HepG2 (cell line): ENCODE measurements at regions not wholly inside any gene's neighbourhood (a gene's known extent, or its start where the extent isn't known, plus 50 kb on each side); places are given as distances from the start of the nearest gene placed in this dataset.

ENCODE experiments used
- ATAC-seq: fragments of 200-7000 bp; cut with Tn5 transposase; 3 replicates; pipeline ENCODE4 v1.9.1; 2020; ENCODE audit warnings: mild to moderate bottlenecking, moderate library complexity
- BruUV-seq: library from RNA; stranded (reverse); fragments of 400-500 nt; replicated peaks from 2 replicates; lab custom pipeline; 2021; lab: Mats Ljungman, UMichigan
- CTCF ChIA-PET: fragments of 300-600 bp; formaldehyde crosslinking; extraction: SDS; loops from one replicate; lab custom pipeline; 2021; ENCODE audit warnings: low total read pairs, inconsistent platforms, low intra/inter-chr PET ratio; lab: Yijun Ruan, JAX
- POLR2A ChIA-PET: fragments of 350-600 bp; sonication (Branson Sonifier 250); formaldehyde crosslinking; loops from one replicate; lab custom pipeline; 2020; ENCODE audit warnings: antibody characterized with exemption, inconsistent platforms; lab: Yijun Ruan, JAX
- DNase-seq: peaks from one replicate; pipeline ENCODE4 v3.0.0-alpha.2; 2015; ENCODE audit warnings: low spot score
- FAIRE-seq: peaks from 3 replicates; lab custom pipeline; 2011; peaks lifted over from hg19 to GRCh38; lab: Jason Lieb, UNC
- H2AFZ ChIP-seq: one replicate; pipeline ENCODE4 v1.6.1; 2011; ENCODE audit warnings: low read length, inconsistent platforms
- H3K27ac ChIP-seq: fragments of 300-600 bp; 3 replicates; pipeline ENCODE4 v1.8.0; 2011; ENCODE audit warnings: mixed run types, mild to moderate bottlenecking, mixed read lengths, low read length, inconsistent platforms; ENCODE audit not compliant: insufficient read depth; ENCODE audit errors: extremely low read length
- H3K27me3 ChIP-seq, 2 experiments: fragments of 200-600 bp in 1 of 2; 2 replicates in 1 of 2; 3 replicates in 1 of 2; pipeline versions ENCODE4 v1.6.0 to v1.8.0; 2011; ENCODE audit warnings: low read length in 2 of 2, mild to moderate bottlenecking in 2 of 2, moderate library complexity in 2 of 2, inconsistent platforms in 1 of 2; ENCODE audit not compliant: insufficient read depth in 2 of 2, control insufficient read depth in 1 of 2
- H3K36me3 ChIP-seq, 2 experiments: fragments of 200-600 bp in 1 of 2; replicated peaks in 1 of 2; 2 replicates in 1 of 2; 3 replicates in 1 of 2; pipeline versions ENCODE4 v1.5.1 to v1.8.0; 2011; ENCODE audit warnings: low read length in 2 of 2, inconsistent platforms in 1 of 2; ENCODE audit not compliant: insufficient read depth in 2 of 2, control insufficient read depth in 1 of 2
- H3K4me1 ChIP-seq: 2 replicates; pipeline ENCODE4 v1.5.1; 2012; ENCODE audit warnings: low read length, inconsistent platforms; ENCODE audit not compliant: insufficient read depth
- H3K4me2 ChIP-seq: 2 replicates; pipeline ENCODE4 v1.6.0; 2011; ENCODE audit warnings: low read depth, low read length, inconsistent platforms
- H3K4me3 ChIP-seq, 3 experiments: fragments of 200-600 bp in 1 of 3; sonication (generic), shearing (Covaris generic) in 1 of 3; replicated peaks in 1 of 3; 2 replicates each; pipeline ENCODE4 v1.5.1; 2011 to 2016; ENCODE audit warnings: low read length in 3 of 3, inconsistent platforms in 2 of 3, low read depth in 2 of 3, mild to moderate bottlenecking in 2 of 3, control low read depth in 1 of 3, mixed read lengths in 1 of 3; ENCODE audit not compliant: insufficient read depth in 1 of 3
- H3K79me2 ChIP-seq: one replicate; pipeline ENCODE4 v1.6.1; 2011; ENCODE audit warnings: low read length, inconsistent platforms; ENCODE audit not compliant: insufficient read depth
- H3K9ac ChIP-seq: 2 replicates; pipeline ENCODE4 v1.6.0; 2011; ENCODE audit warnings: mild to moderate bottlenecking, low read depth, low read length, inconsistent platforms; ENCODE audit not compliant: insufficient read depth
- H3K9me3 ChIP-seq: 2 replicates; pipeline ENCODE4 v1.5.1; 2012; ENCODE audit warnings: mild to moderate bottlenecking, low read length
- H4K20me1 ChIP-seq: 2 replicates; pipeline ENCODE4 v1.6.0; 2011; ENCODE audit warnings: inconsistent platforms, mild to moderate bottlenecking, low read length, moderate library complexity; ENCODE audit not compliant: insufficient read depth
- SRF ChIP-seq: IDR thresholded peaks from 2 replicates; pipeline ENCODE4 v1.6.1; 2011; ENCODE audit warnings: mild to moderate bottlenecking, low read depth, low read length, moderate library complexity
- U2AF2 ChIP-seq: fragments of 200-400 bp; formaldehyde crosslinking; IDR thresholded peaks from 2 replicates; pipeline ENCODE4 v1.6.1; 2017; ENCODE audit warnings: low read depth, mild to moderate bottlenecking, low read length
- ZBTB7B ChIP-seq: sonication (generic); formaldehyde crosslinking; IDR thresholded peaks from 2 replicates; pipeline ENCODE4 v1.4.0; 2020; ENCODE audit warnings: missing genetic modification reagents
- ZFP37 ChIP-seq: sonication (generic); formaldehyde crosslinking; IDR thresholded peaks from 2 replicates; pipeline ENCODE4 v1.4.0; 2020; ENCODE audit warnings: missing genetic modification reagents, borderline replicate concordance
- ZNF230 ChIP-seq: sonication (generic); formaldehyde crosslinking; IDR thresholded peaks from 2 replicates; pipeline ENCODE4 v1.4.0; 2020; ENCODE audit warnings: mild to moderate bottlenecking, missing genetic modification reagents
- ZNF264 ChIP-seq: sonication (generic); formaldehyde crosslinking; IDR thresholded peaks from 2 replicates; pipeline ENCODE4 v1.4.0; 2020; ENCODE audit warnings: missing genetic modification reagents
- WGBS: methylation state at CpG from one replicate; pipeline ENCODE4 v1.1.6; 2017; ENCODE audit warnings: low lambda C conversion rate; 5-methylcytosine and 5-hydroxymethylcytosine counted together
- in situ Hi-C: cut with HindIII; loops from 2 replicates; pipeline ENCODE4 v1.10.0; 2017; ENCODE audit warnings: low pct_unique_long_range_greater_than_20kb; ENCODE audit not compliant: extremely low pct_ligation_motif_present
- intact Hi-C: fragments of 100-400 bp; cut with micrococcal nuclease; formaldehyde crosslinking; loops from one replicate; pipeline ENCODE4 v1.10.0; 2022; ENCODE audit not compliant: unreplicated experiment
- TF ChIP-seq, protein P1 (sequence below): IDR thresholded peaks from 2 replicates; pipeline ENCODE4 v1.6.1; 2016; ENCODE audit warnings: missing compliant biosample characterization, missing genetic modification reagents, borderline replicate concordance
- TF ChIP-seq, protein P2 (sequence below): sonication (generic); formaldehyde crosslinking; IDR thresholded peaks from one replicate; pipeline ENCODE4 v1.5.1; 2020; ENCODE audit warnings: mild to moderate bottlenecking, missing genetic modification reagents; ENCODE audit errors: not compliant biosample characterization
- TF ChIP-seq, protein P3 (sequence below): sonication (generic); formaldehyde crosslinking; IDR thresholded peaks from 2 replicates; pipeline ENCODE4 v1.4.0; 2020; ENCODE audit warnings: mild to moderate bottlenecking, missing genetic modification reagents
- TF ChIP-seq, protein P4 (sequence below): sonication (generic); formaldehyde crosslinking; IDR thresholded peaks from 2 replicates; pipeline ENCODE4 v1.5.0; 2020; ENCODE audit warnings: missing genetic modification reagents

DNA sequence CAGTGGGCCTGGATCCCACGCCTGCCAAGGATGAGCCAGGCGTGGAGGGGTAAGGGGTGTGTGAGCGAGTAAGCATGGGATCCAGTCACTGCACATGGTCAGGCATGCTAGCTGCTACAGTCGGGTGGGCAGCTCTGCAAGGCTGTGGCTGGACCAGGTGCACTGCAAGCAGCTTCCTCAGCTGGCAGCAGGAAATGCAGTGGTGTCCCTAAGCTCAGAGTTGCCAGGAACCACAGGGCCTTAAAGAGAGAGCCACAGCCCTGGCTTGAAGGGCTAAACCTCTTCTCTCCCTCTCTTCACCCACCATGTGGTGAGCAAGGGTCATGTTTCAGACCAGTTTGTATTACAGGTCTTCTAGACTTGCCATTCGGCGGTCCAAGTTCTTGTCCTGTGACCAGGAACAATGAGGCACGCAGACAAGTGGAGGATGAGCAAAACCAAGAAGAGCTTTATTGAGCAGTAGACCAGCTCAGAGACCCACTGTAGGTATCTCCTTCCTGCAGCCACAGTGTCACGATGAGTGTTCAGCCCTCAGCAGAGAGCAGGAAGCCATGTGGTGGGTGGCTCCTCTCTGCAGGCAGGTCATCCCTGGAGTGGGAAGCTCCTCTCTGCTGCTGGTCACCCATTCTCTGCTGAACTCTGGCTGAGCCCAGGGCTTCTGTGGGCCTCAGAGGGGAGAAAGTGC lies 511.9 kb downstream of the PYDC2 start:
- BruUV-seq, result no TSS peak
- DNase-seq (no peak), ATAC-seq (no peak), FAIRE-seq (no peak)
- no peak overlapping the region for H3K4me3 ChIP-seq
- no peaks in the 10 kb centered on the region for H3K36me3 ChIP-seq
- ChIA-PET CTCF (no interaction called here), POLR2A (no interaction called here)
- no peak overlapping the region for H3K9ac ChIP-seq
- no peak overlapping the region for H2AFZ ChIP-seq
- in situ Hi-C loops, result no loop called here
- H3K27ac ChIP-seq, result no peak overlapping the region
- no peaks in the 10 kb centered on the region for H3K79me2 ChIP-seq
- intact Hi-C loops, result no loop called here
- H4K20me1 ChIP-seq, result no peaks in the 10 kb centered on the region
- 67% methylated on average over 3 of the region's 8 CpGs for WGBS
- peaks cover 21% of the 10 kb centered on the region for H3K9me3 ChIP-seq
- no peaks in the 10 kb centered on the region for H3K4me1 ChIP-seq
- TF ChIP-seq U2AF2, result no peak
- TF ChIP-seq, protein P1, sequence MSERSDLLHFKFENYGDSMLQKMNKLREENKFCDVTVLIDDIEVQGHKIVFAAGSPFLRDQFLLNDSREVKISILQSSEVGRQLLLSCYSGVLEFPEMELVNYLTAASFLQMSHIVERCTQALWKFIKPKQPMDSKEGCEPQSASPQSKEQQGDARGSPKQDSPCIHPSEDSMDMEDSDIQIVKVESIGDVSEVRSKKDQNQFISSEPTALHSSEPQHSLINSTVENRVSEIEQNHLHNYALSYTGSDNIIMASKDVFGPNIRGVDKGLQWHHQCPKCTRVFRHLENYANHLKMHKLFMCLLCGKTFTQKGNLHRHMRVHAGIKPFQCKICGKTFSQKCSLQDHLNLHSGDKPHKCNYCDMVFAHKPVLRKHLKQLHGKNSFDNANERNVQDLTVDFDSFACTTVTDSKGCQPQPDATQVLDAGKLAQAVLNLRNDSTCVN (CRISPR knock-in tag), result no peak
- no peak for TF ChIP-seq ZNF230 (CRISPR knock-in tag)
- TF ChIP-seq ZNF264 (CRISPR knock-in tag), result no peak
- no peak for TF ChIP-seq SRF
- TF ChIP-seq, protein P2, sequence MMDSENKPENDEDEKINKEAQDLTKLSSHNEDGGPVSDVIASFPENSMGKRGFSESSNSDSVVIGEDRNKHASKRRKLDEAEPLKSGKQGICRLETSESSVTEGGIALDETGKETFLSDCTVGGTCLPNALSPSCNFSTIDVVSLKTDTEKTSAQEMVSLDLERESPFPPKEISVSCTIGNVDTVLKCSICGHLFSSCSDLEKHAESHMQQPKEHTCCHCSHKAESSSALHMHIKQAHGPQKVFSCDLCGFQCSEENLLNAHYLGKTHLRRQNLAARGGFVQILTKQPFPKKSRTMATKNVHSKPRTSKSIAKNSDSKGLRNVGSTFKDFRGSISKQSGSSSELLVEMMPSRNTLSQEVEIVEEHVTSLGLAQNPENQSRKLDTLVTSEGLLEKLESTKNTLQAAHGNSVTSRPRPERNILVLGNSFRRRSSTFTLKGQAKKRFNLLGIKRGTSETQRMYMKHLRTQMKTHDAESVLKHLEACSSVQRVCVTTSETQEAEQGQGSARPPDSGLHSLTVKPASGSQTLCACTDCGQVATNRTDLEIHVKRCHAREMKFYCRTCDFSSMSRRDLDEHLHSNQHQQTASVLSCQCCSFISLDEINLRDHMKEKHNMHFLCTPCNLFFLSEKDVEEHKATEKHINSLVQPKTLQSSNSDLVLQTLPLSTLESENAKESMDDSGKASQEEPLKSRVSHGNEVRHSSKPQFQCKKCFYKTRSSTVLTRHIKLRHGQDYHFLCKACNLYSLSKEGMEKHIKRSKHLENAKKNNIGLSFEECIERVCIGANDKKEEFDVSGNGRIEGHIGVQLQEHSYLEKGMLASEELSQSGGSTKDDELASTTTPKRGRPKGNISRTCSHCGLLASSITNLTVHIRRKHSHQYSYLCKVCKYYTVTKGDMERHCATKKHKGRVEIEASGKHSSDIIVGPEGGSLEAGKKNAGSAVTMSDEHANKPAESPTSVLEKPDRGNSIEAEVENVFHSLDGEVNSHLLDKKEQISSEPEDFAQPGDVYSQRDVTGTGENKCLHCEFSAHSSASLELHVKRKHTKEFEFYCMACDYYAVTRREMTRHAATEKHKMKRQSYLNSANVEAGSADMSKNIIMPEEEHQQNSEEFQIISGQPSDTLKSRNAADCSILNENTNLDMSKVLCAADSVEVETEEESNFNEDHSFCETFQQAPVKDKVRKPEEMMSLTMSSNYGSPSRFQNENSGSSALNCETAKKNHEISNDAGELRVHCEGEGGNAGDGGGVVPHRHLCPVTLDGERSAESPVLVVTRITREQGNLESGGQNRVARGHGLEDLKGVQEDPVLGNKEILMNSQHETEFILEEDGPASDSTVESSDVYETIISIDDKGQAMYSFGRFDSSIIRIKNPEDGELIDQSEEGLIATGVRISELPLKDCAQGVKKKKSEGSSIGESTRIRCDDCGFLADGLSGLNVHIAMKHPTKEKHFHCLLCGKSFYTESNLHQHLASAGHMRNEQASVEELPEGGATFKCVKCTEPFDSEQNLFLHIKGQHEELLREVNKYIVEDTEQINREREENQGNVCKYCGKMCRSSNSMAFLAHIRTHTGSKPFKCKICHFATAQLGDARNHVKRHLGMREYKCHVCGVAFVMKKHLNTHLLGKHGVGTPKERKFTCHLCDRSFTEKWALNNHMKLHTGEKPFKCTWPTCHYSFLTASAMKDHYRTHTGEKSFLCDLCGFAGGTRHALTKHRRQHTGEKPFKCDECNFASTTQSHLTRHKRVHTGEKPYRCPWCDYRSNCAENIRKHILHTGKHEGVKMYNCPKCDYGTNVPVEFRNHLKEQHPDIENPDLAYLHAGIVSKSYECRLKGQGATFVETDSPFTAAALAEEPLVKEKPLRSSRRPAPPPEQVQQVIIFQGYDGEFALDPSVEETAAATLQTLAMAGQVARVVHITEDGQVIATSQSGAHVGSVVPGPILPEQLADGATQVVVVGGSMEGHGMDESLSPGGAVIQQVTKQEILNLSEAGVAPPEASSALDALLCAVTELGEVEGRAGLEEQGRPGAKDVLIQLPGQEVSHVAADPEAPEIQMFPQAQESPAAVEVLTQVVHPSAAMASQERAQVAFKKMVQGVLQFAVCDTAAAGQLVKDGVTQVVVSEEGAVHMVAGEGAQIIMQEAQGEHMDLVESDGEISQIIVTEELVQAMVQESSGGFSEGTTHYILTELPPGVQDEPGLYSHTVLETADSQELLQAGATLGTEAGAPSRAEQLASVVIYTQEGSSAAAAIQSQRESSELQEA (CRISPR knock-in tag), result no peak
- no peak for TF ChIP-seq ZBTB7B (CRISPR knock-in tag)
- TF ChIP-seq, protein P3, sequence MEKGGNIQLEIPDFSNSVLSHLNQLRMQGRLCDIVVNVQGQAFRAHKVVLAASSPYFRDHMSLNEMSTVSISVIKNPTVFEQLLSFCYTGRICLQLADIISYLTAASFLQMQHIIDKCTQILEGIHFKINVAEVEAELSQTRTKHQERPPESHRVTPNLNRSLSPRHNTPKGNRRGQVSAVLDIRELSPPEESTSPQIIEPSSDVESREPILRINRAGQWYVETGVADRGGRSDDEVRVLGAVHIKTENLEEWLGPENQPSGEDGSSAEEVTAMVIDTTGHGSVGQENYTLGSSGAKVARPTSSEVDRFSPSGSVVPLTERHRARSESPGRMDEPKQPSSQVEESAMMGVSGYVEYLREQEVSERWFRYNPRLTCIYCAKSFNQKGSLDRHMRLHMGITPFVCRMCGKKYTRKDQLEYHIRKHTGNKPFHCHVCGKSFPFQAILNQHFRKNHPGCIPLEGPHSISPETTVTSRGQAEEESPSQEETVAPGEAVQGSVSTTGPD (CRISPR knock-in tag), result no peak
- TF ChIP-seq ZFP37, result no peak
- TF ChIP-seq, protein P4, sequence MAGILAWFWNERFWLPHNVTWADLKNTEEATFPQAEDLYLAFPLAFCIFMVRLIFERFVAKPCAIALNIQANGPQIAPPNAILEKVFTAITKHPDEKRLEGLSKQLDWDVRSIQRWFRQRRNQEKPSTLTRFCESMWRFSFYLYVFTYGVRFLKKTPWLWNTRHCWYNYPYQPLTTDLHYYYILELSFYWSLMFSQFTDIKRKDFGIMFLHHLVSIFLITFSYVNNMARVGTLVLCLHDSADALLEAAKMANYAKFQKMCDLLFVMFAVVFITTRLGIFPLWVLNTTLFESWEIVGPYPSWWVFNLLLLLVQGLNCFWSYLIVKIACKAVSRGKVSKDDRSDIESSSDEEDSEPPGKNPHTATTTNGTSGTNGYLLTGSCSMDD (CRISPR knock-in tag), result no peak
- no peaks in the 10 kb centered on the region for H3K27me3 ChIP-seq
- no peak overlapping the region for H3K4me2 ChIP-seq
